Activated CD8-positive, alpha-beta memory T cell treated with anti-CD3 and anti-CD28 coated beads, Interleukin-2, amount 50 U/mL, for 1 hour (primary cell): ENCODE measurements at regions not wholly inside any gene's neighbourhood (a gene's known extent, or its start where the extent isn't known, plus 50 kb on each side); places are given as distances from the start of the nearest gene placed in this dataset.
"Not testable (repeated sequence)": the region's sequence is repeated elsewhere in the genome, so short reads cannot be mapped to it uniquely, and the experiment has no call there.

Source experiments
- DNase-seq: peaks from one replicate; pipeline ENCODE4 v3.0.0-alpha.2; 2020; ENCODE audit errors: extremely low read depth

DNA sequence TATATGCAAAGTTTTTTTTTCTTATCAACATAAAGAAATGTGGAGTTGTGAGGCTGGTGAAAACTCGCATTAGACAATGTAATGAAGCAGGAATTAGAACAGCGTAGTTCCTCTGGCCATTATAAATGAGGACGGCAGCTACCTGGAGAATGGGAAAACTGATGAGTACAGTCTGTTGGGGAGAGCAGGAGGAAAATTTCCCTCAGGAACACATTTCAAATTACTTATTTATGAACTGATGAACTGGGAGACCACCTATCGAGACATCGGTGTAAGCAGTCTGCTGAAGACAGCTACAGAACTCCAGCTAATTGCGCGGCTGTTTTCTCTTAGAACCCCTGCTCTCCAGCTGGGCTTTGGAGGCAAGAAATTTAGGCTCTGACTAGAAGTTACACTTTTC, 343.9 kb upstream of the CLINT1 start:
- no peak for DNase-seq

DNA sequence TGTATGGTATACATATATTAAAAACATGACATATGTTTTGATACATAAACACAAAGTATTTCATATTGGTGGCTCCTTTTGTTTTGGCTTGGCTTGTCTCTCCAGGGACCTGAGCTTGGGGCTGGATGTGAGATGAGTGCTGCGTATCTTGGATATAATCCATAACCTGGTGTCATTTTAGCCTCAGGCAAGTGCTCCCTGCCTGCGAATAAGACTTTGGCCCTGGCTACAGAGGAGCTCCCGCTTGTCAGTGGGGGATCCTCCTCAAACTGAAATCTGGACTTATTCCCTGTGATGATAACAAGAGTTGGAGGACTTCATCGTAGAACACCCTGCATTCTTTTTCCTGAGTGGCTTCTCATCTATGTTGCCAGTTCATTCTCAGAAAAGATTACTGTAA, 341.7 kb upstream of the CLINT1 start:
- no peak for DNase-seq

DNA sequence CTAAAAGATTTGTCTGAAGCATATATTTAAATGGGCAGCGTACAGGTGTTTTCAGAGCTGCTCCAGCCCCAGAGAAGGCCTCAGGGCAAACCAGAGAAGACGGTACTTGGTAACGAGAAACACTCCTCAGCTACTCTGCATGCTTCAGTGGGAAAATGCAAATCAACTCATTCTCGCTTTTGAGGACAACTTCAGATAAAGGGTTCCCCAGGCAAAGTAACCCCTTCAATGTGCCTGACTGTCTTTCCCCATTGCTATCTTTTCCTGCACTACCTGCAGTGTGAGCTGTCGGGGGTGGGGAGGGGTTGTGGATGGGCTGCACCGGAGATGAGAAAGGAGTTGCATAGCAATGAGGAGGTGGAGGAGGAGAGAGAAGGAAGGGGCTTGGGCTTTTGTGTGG, 339.7 kb upstream of the CLINT1 start:
- no peak for DNase-seq

DNA sequence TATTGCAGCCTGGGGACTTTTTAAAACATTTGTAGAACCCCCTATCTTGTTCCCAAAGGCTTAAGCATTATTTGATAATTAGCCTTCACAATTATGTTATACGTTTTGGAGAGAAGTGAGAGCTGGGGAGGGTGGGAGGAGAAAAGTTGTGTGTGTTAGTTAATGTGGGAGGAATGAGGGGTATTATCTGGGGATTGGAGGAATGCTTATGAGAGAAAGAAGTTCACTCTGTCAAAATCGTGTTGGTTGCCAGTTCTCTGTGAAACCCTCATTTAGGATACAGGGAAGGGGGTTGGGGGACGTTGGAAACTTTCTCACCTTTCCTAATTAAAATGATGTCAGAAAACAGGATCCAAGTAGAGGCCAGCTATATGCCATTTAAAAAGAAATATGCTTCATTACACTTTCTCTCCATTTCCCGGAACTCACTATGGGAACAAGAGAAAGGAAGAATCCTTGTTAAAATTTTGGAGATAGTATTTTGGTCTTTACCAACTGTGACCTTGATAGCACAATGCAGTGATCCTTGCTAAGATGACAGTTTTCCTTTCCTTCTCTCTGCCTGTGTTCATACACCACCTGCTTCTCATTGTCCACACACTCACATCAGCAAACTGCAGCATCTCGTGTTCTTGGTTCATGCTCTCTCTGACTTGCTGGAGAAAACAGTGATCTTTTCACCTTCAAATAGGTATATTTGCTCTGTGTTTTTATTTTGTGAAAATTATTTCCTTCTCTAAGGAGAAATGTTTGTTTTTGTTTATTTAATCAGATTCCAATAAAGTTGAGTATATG, 336.7 kb upstream of the CLINT1 start:
- no peak for DNase-seq

DNA sequence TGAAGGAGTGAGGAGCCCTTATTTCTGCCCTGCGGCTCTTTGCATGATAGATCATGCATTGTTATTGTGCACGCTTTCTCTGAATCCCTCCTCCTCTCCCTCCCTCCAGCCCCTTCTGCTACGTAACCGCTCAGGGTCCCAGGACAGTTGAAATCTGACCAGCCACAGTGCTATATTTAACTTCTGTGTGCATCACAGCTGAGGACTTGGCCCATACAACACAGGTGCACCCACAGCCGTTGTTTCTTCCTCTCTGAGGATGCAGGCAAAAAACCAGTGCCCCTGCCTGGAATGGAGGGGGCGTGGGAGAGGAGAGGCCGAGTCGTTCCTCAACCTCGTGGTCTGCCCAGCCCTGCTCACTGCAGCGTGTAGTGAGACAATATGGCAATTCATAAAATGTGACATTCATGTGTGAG, 335.6 kb upstream of the CLINT1 start:
- no peak for DNase-seq

DNA sequence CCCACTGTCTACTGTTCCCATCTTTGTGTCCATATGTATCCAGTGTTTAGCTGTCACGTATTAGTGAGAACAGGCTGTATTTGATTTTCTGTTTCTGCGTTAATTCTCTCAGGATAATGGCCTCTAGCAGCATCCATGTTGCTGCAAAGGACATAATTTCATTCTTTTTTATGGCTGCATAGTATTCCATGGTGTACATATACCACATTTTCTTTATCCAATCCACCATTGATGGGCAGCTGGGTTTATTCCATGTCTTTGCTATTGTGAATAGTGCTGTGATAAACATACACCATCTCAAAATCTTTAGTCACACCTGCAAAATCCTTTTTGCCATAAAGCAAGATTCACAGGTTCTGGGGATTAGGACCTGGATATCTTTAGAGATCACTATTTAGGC, 334.4 kb upstream of the CLINT1 start:
- not testable (repeated sequence) for DNase-seq

DNA sequence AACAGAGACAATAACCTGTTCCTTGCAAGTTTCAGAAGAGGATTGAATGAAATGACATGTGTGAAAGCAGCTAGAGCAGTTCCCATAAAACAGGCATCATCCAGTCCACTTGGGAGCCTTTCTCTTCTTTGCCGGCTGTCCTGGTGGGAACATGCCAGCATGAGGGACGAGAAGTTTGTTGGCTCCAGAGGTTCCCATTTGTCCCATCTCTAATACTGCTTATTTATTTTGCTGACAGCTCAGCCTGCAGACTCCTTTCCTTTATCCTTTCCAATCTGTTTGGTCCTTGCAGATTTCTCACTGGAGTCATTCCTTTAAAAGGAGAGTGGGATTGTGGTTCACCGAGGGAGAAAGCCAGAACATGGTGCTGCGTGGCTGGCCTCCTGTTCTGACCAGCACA, 321.5 kb upstream of the CLINT1 start:
- DNase-seq: no peak

DNA sequence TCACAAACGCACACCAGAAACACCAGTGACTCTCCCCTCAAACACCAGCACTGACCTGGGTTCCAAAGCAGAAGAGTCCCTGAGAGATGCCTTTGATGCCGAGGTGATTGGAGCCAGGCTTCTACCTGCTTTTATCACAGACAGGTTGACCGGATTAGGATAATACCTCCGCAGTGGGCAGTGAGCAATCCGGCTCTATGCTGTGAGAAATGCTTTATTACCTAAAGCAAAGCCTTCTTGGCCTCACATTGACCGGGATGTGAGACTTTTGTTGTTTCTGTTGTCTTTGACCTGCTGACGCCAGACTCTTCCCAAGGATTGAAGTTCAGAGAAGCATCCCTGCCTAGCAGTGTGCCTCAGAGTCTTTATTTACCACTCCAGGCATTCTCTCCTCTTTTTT, 320.3 kb upstream of the CLINT1 start:
- DNase-seq: no peak

DNA sequence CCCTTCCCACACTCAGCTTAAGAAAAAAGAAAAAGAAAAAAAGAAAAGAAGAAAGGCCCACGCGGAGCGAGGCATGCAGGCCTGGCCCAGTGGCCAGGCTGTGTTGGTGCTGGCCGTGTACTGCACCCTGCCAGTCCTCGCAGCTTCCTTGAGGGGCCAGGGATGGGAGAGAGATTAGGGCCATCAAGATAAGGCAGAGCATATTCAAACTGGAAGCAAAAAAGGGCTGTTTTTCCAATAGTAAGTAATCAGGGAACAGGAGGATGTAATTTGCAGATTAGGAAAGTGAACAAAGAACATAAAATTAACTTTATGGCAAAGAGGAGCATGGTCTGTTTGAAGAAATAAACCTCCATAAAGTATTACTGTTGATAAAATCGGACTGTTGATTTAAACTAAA, 319.6 kb upstream of the CLINT1 start:
- DNase-seq: no peak

DNA sequence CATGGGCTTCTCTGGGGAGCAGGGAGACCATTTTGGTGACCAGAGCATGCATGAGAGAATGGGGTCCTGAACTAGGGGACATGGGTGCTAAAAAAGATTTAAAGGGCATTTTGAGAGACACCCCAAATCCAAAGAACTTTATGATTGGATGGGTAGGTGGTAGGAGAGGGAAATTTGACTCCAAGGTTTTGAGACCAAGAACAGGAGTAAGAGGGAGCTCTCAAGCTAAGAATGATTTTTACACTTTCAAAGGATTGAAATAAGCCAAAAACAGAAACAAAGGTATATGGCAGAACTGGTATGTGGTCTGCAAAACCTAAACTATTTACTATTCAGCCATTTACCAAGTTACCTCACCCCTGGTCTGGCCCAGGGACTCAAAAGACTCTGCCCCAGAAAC, 318.2 kb upstream of the CLINT1 start:
- DNase-seq: no peak

DNA sequence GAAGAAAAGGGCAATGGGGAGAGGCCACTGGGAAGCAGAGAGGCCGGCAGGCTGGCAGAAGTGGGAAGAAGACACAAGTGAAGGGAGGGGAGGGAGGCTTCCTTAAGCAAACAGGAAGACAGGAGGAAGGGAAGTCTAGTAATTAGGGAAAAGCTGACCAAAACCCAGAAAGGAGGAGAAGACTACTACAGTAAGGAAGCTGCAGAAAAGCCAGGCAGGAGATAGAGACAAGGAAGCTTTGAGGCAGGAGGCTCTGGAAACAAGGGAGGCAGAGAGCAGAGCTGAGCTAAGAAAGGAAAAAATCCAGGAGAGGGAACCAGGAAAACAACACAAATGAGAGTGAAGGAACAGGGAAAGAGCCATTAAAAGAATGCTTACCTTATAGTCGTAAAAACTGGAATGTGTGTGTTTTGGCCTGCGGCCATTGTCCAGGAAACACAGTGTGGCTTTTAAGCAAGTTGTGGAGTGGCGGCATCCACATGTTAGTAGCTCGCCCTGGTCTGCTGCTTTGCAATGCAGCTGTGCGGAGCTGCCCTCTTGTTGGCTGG, 317.1 kb upstream of the CLINT1 start:
- no peak for DNase-seq

DNA sequence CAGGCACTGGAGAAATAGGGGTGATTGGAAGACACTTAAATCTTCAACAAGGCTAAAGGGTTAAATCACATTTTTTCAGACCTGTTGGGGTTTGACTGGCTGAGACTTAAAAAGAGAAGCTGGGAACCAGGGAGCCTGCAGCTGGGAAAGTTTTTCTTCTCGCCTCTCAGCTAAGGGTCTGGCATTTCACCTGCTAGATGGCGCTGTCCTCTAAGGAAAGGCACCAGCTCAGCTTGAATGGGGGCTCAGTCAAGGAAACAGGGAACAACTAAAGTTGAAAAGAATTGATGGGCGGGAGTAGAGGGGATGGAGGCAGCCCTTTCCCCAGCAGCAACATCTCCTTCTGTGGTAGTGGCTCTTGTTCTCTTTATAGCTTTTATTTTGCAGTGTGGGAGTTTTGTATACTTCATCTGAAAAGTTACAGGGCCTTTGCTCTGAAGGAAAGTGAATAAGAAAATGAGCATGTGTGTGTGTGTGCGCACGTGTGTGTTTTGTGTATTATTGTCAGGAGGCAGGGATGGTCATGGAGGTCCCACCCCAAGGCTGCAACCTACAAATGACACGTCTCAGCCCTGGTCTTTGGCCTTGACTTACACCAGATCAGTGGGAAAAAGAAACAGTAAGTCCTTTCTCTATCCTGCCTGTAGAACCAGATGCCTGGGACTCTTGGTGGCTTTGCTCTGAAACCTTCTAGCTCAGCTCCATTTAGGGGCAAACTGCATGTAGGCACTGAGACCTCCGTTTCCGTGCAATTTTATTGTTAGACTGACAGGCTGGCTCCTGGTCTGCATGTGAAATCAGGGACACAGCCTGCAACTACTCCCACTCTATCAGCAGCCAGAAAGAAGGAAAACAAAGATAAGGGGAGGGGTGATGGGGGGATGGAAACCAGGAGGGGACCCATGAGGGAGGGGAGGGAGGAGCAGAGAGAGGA, 316.2 kb upstream of the CLINT1 start:
- DNase-seq: peak; percentile 7

DNA sequence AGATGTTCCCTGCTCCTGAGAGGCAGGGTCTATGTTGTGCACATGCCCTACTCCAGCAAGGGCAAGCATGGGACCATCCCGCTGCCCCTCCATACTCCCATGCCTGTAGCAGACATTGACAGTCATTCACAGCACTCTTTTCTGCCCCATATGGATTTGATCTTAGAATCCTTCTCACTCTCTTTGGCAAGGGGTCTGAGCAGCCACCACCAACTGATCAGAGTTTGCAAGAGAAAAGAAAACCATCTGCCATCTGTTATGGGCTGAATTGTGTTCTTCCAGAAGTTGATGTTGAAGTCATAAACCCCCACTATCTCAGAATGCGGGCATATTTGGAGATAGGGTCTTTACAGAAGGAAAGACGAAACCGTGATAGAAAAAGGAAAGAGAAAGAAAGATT, 315.1 kb upstream of the CLINT1 start:
- no peak for DNase-seq

DNA sequence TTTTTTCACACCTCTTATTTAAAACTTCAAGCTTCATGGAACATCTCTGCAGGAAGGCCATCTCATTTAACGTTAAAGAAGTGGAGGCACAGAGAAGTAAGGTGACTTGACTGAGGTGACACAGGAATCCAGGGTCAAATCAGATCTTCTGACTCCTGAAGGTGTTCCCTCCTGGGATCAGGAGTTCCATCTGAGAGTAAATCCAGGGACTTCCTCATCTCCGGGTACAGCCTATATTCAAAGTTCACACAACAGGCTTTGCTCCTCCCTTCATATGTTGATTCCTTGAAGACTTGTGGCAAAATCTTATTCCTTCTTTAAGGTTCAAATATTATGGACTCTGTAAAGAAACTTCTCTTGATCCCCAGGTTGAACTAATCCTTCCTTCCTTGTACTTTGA, 313.1 kb upstream of the CLINT1 start:
- no peak for DNase-seq

DNA sequence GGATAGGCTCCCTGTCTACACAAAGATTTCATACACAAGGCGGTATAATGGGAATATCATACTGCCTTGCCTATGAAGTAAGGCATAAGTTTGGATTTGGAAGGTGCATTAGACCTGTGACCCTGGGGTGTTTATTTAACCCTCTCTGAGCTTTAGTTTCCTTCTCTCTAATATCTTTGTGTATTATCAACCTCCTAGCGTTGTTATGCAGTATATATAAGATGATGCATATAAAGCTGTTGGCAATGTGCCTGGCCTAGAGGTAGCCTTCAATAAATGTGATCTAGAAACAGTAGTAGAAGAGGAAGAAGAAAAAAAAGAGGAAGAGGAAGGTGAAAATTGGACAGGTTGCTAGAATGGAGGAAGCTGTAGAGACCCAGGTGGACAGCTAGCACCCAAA, 311.6 kb upstream of the CLINT1 start:
- no peak for DNase-seq

DNA sequence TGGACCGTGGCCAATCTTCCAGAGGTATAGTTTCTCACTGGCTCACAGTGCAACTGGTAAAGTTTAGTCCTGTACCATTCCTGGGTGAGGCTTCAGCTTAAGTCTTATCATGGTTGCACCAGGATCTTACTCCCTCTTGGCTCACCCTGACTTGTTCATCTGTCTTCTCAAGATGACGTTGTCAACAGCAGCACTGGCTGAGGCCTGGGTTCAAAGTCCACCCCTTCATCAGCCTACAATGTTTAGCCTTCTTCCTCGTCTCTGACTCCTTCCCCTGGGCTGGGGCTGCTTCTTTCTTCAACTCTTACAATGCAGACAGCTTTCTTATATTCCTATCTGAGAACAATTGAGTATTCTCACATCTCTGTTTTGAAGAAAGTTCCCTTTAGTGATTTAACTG, 311.1 kb upstream of the CLINT1 start:
- DNase-seq: no peak

DNA sequence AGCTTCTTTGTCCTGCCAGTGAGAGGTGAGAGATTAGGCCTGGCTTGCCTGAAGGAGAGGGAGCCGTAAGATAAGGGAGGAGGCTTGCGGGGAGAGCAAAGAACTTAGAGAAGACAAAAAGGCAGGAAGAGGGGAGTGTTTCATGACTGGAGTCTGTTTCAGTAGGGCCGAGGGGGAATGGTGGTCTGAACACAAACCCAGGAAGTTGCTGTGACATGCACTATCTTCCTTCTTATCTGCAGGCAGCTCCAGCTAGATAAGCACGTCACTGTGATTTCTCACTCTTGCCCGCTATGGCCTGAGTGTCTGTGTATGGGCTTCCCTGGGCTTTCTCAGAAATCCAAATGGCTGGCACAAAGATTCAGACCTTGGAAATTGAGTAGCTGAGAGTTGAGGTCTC, 307.5 kb upstream of the CLINT1 start:
- DNase-seq: no peak

DNA sequence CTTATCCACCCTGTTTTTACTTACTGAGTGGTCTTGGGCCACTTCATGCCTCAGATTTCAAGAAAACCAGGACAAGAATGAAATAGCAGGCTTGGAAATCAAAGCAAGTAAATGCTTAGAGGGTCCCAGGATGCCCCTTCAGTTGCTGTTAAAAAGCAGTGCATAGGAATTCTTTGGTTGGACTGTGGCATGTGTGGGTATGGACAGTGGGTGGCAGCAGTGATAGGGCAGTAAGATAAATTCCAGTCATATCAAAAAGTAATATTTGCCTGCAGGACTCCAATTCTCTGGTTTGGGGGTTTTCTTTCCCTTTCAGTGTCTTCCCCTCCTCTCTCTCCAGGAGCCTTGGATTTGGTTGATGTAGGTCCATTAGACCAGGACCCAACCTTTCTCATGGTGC, 306.7 kb upstream of the CLINT1 start:
- DNase-seq: no peak

DNA sequence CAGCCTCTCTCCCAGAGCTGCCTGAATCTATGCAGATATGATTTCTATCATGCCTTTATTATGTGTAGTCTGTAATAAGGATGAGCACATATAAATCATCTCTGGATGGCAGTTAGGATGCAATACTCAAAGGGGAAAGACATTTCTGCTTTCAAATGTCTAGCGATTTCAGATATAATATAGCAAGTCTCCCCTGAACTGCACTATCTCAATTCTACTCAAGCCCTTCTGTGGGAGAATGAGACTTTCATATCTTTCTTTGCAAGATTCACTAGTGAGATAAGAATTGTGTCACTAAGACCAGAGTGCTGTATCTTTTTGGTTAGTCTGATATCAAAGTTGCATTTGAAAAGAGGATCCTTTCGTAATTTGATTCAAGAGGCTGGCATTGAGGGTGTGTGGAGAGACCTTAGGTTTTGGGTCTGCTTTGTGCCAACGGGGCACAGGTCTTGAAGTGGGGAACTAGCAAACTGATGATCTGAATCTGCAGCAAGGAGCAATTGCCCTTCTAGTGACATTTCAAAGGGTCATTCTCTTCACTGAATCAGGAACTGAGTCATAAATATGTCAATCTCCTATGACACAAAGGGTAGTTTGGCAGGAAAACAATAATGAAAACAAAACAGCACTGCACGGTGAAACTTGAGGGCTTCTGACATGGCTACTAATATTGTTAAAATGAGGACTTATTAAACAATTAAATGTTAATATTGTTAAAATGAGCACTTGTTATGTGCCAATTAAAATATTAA, 305.5 kb upstream of the CLINT1 start:
- DNase-seq: no peak

DNA sequence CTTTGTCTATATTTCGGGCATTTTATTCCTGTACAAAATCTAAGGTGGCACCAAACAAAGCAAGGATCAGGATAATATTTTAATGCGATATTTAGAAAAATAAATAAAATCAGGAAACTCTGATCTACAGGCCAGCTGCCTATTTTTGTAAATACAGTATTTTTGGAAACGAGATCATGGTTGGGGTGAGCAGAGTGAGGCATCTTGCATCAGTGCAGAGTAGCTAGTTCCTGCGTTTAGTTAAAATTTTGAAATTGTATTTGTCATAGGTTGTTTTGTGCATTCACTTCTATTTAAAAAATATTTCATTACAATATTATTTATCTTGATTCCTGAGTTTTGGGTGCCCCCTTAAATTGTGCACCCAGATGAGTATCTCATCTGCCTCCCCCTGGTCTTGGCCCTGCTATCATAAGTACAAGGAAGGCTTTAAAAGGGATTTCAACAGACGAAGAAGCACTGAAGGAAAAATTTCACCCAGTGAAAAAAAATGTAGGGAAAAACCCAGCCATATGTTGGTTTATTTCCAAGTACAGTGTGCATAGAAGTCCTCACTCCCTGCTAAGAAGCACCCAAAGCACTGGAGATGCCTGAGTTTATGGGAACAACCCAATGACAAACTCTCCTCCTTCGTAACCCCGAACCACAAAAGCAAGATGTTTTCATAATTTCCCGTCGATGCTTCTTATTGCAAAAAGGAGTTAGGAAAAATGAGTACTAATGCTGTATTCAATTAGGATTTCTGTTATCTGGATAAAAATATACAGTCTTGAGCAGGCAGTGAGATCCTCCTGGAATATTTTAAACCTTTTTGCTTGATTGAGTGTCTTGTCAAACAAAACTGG, 304.7 kb upstream of the CLINT1 start:
- no peak for DNase-seq

DNA sequence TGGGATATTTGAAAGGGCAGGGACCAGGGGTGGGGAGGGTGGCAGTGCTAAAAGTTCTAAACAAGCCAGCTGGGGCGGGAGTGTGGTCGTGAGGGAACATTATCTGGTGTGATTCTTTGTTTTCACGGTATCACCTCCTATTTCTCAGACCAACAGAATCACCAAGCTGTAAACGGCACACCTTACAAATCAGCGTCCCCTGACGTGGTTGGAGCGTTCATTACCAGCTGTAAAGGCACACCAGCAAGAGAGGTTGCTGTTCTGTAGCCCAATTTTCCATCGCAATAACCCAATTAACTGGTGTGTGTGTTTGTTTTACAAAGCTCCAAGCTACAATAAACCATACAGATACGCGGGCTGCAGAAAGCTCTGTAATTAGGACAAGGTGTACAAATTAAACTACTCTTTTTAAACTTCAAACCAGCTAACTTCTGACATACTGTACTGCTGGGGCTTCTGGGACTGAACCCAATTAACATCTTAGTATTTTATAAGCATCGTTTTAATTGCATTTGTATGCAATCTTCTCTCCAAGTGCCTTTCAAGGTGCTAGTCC, 303.6 kb upstream of the CLINT1 start:
- no peak for DNase-seq
